HG03442 (cell line): ENCODE measurements at regions not wholly inside any gene's neighbourhood (a gene's known extent, or its start where the extent isn't known, plus 50 kb on each side); places are given as distances from the start of the nearest gene placed in this dataset.
"Not testable (repeated sequence)": the region's sequence is repeated elsewhere in the genome, so short reads cannot be mapped to it uniquely, and the experiment has no call there.

Source experiments
- ATAC-seq: cut with Tn5 transposase; IDR thresholded peaks from one replicate; pipeline ENCODE4 v1.9.1; 2021; ENCODE audit warnings: mild to moderate bottlenecking, moderate library complexity; ENCODE audit not compliant: unreplicated experiment

GRCh38 chr20:17891131-17891530 lies 77.5 kb downstream of the SNX5 start:
- not testable (repeated sequence) for ATAC-seq

- ATAC-seq: no peak
These were observed 78.3 kb downstream of the SNX5 start for GRCh38 chr20:17890330-17890729.

- ATAC-seq: no peak
These were observed 79.4 kb downstream of the SNX5 start for GRCh38 chr20:17889226-17889625.

GRCh38 chr20:17888044-17888443 lies 80.5 kb downstream of the SNX5 start:
- no peak for ATAC-seq

- ATAC-seq: no peak
These were observed 81.1 kb downstream of the SNX5 start for GRCh38 chr20:17887331-17888030.

GRCh38 chr20:17885544-17885943 lies 83.0 kb downstream of the SNX5 start:
- ATAC-seq: no peak

GRCh38 chr20:17885076-17885475 lies 83.5 kb downstream of the SNX5 start:
- no peak for ATAC-seq

GRCh38 chr20:17884307-17885003 lies 84.1 kb downstream of the SNX5 start:
- no peak for ATAC-seq

GRCh38 chr20:17883592-17884306 lies 84.8 kb downstream of the SNX5 start:
- ATAC-seq: no peak

- no peak for ATAC-seq
These were observed 85.6 kb downstream of the SNX5 start for GRCh38 chr20:17882834-17883591.

- no peak for ATAC-seq
These were observed 86.3 kb downstream of the SNX5 start for GRCh38 chr20:17882065-17882833.

GRCh38 chr20:17881741-17882064 lies 86.9 kb downstream of the SNX5 start:
- no peak for ATAC-seq

GRCh38 chr20:17878912-17879602 lies 89.5 kb downstream of the SNX5 start:
- ATAC-seq: no peak

- no peak for ATAC-seq
These were observed 90.3 kb downstream of the SNX5 start for GRCh38 chr20:17878069-17878911.

GRCh38 chr20:17875981-17876385 lies 92.6 kb downstream of the SNX5 start:
- ATAC-seq: no peak

GRCh38 chr20:17875106-17875980 lies 93.3 kb downstream of the SNX5 start:
- no peak for ATAC-seq

GRCh38 chr20:17874271-17875105 lies 94.1 kb downstream of the SNX5 start:
- no peak for ATAC-seq
